ENCODE measurements at regions not wholly inside any gene's neighbourhood (a gene's known extent, or its start where the extent isn't known, plus 50 kb on each side); places are given as distances from the start of the nearest gene placed in this dataset.

GRCh38 chr5:17727098-17727497 lies 92.8 kb downstream of the TAF11L14 start:
- H3K9me3 Mint-ChIP-seq: no peaks in the 10 kb centered on the region
- no peaks in the 10 kb centered on the region for H3K36me3 Mint-ChIP-seq (ENCODE audit: low read depth)
- H3K4me1 Mint-ChIP-seq: no peaks in the 10 kb centered on the region
- no peak overlapping the region for H3K27ac Mint-ChIP-seq
- H3K4me3 Mint-ChIP-seq: no peak overlapping the region
- H3K27me3 Mint-ChIP-seq (ENCODE audit: low read depth): peaks cover 14% of the 10 kb centered on the region
- no peak for TF ChIP-seq CTCF (IDR thresholded peaks at IDR 0.05; ENCODE audit: unreplicated experiment in 3 of 3)

- Mint-ChIP-seq H3K4me3 (no peak overlapping the region), H3K4me1 (peaks cover 20% of the 10 kb centered on the region), H3K36me3 (ENCODE audit: low read depth) (no peaks in the 10 kb centered on the region), H3K27me3 (ENCODE audit: low read depth) (peaks cover 9% of the 10 kb centered on the region), H3K27ac (no peak overlapping the region), H3K9me3 (no peaks in the 10 kb centered on the region)
- no peak for TF ChIP-seq CTCF (IDR thresholded peaks at IDR 0.05; ENCODE audit: unreplicated experiment in 3 of 3)
Observed at GRCh38 chr5:17730421-17730820, 96.2 kb downstream of the TAF11L14 start.

GRCh38 chr5:17732351-17732923 lies 98.2 kb downstream of the TAF11L14 start:
- Mint-ChIP-seq H3K4me1 (peaks cover 20% of the 10 kb centered on the region), H3K9me3 (no peaks in the 10 kb centered on the region), H3K27me3 (ENCODE audit: low read depth) (peaks cover 14% of the 10 kb centered on the region), H3K4me3 (no peak overlapping the region), H3K27ac (no peak overlapping the region), H3K36me3 (ENCODE audit: low read depth) (no peaks in the 10 kb centered on the region)
- TF ChIP-seq CTCF (IDR thresholded peaks at IDR 0.05; ENCODE audit: unreplicated experiment in 3 of 3): no peak

GRCh38 chr5:17734011-17734410 lies 99.8 kb downstream of the TAF11L14 start:
- Mint-ChIP-seq H3K4me1 (peaks cover 20% of the 10 kb centered on the region), H3K36me3 (ENCODE audit: low read depth) (no peaks in the 10 kb centered on the region), H3K4me3 (no peak overlapping the region), H3K9me3 (no peaks in the 10 kb centered on the region), H3K27ac (no peak overlapping the region), H3K27me3 (ENCODE audit: low read depth) (peaks cover 14% of the 10 kb centered on the region)
- no peak for TF ChIP-seq CTCF (IDR thresholded peaks at IDR 0.05; ENCODE audit: unreplicated experiment in 3 of 3)

GRCh38 chr5:17735761-17736160 lies 101.5 kb downstream of the TAF11L14 start:
- H3K27me3 Mint-ChIP-seq (ENCODE audit: low read depth): peaks cover 5% of the 10 kb centered on the region
- no peaks in the 10 kb centered on the region for H3K36me3 Mint-ChIP-seq (ENCODE audit: low read depth)
- peaks cover 20% of the 10 kb centered on the region for H3K4me1 Mint-ChIP-seq
- no peaks in the 10 kb centered on the region for H3K9me3 Mint-ChIP-seq
- no peak for TF ChIP-seq CTCF (IDR thresholded peaks at IDR 0.05; ENCODE audit: unreplicated experiment in 3 of 3)
- H3K27ac Mint-ChIP-seq: no peak overlapping the region
- H3K4me3 Mint-ChIP-seq: no peak overlapping the region

- no peaks in the 10 kb centered on the region for H3K9me3 Mint-ChIP-seq
- peaks cover 20% of the 10 kb centered on the region for H3K4me1 Mint-ChIP-seq
- no peak for TF ChIP-seq CTCF (IDR thresholded peaks at IDR 0.05; ENCODE audit: unreplicated experiment in 3 of 3)
- peaks cover 5% of the 10 kb centered on the region for H3K27me3 Mint-ChIP-seq (ENCODE audit: low read depth)
- H3K36me3 Mint-ChIP-seq (ENCODE audit: low read depth): no peaks in the 10 kb centered on the region
- H3K4me3 Mint-ChIP-seq: no peak overlapping the region
- H3K27ac Mint-ChIP-seq: no peak overlapping the region
Observed at GRCh38 chr5:17737092-17737491, 102.8 kb downstream of the TAF11L14 start.
